Cardiac fibroblast (primary cell): ENCODE measurements at regions not wholly inside any gene's neighbourhood (a gene's known extent, or its start where the extent isn't known, plus 50 kb on each side); places are given as distances from the start of the nearest gene placed in this dataset.

ENCODE experiments used
- DNase-seq, 2 donors: peaks; one replicate each; pipeline versions ENCODE4 v3.0.0 to v3.0.0-alpha.2; 2010; ENCODE audit warnings: low read depth in 2 of 2
- H3K4me3 ChIP-seq, 2 donors: replicated peaks in 1 of 2; 1 replicate in 1 of 2; 2 replicates in 1 of 2; pipeline ENCODE4 v1.5.1; 2011; ENCODE audit warnings: low read depth in 2 of 2, low read length in 2 of 2, mild to moderate bottlenecking in 2 of 2, moderate library complexity in 1 of 2
- TF ChIP-seq, protein P1 (sequence below): IDR thresholded peaks from one replicate; pipeline ENCODE4 v1.5.1; 2011; ENCODE audit warnings: low read depth, mild to moderate bottlenecking, low read length, inconsistent platforms

DNA sequence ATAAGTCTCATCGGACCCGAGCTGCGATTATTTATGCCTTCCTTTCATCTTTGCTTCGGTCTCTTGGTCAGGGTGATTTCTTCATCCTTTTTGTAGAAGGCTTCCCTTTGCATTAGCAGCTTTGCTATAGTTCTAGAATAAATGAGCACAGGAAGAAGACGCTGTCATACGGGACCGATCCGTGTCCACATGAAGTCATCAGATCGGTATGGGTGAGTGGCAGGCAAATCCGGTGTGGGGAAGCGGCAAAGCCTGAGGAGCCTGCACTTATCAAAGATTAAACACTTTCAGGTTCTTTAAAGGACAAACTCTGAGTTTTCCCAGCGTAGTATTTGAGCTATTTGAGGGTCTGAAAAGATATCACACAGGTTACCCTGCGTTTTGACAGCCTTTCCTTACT is 119.3 kb downstream of the IRS2 start:
- TF ChIP-seq, protein P1, sequence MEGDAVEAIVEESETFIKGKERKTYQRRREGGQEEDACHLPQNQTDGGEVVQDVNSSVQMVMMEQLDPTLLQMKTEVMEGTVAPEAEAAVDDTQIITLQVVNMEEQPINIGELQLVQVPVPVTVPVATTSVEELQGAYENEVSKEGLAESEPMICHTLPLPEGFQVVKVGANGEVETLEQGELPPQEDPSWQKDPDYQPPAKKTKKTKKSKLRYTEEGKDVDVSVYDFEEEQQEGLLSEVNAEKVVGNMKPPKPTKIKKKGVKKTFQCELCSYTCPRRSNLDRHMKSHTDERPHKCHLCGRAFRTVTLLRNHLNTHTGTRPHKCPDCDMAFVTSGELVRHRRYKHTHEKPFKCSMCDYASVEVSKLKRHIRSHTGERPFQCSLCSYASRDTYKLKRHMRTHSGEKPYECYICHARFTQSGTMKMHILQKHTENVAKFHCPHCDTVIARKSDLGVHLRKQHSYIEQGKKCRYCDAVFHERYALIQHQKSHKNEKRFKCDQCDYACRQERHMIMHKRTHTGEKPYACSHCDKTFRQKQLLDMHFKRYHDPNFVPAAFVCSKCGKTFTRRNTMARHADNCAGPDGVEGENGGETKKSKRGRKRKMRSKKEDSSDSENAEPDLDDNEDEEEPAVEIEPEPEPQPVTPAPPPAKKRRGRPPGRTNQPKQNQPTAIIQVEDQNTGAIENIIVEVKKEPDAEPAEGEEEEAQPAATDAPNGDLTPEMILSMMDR: no peak
- H3K4me3 ChIP-seq: no peak overlapping the region

DNA sequence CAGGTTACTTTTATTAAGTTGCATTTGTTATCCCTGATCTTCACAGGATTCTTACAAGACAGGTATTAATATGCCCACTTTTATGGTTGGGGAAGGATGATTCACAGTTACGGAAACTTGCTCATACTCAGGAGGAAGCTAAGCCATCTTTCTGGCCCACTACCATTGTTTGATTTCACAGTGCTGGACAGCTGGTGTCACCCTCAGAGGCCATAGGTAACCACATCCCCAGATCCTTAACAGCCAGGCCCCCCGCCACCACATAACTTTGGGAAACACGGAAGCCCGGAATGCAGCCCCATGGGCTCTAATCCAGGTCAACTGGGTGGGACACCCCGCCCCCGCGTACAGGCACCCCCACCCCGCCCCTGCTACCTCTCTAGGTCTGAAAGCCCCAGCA is 119.7 kb downstream of the IRS2 start:
- no peak overlapping the region for H3K4me3 ChIP-seq
- TF ChIP-seq, protein P1: no peak
- DNase-seq: no peak

More for the DNA sequence above, 119.3 kb downstream of the IRS2 start:
- peak; percentile 34 to 62 for DNase-seq

DNA sequence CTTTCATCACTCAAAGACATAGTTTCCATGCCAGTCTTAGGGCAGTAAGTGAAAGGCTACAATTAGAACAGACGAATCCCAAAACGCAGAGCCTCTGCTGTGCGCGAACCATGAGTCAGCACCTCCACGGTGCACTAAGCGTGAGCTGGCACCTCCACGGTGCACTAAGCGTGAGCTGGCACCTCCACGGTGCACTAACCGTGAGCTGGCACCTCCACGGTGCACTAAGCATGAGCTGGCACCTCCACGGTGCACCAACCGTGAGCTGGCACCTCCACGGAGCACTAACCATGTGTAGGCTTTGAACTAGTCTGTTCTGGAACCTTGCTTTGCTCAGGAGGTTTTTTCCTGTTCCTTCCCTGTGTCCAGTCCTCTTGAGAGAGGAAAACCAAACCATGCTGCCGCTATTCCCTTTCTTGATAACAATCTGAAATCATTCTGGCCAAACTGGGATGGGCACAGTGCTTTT is 120.6 kb downstream of the IRS2 start:
- TF ChIP-seq, protein P1: no peak
- no peak overlapping the region for H3K4me3 ChIP-seq
- DNase-seq: no peak

DNA sequence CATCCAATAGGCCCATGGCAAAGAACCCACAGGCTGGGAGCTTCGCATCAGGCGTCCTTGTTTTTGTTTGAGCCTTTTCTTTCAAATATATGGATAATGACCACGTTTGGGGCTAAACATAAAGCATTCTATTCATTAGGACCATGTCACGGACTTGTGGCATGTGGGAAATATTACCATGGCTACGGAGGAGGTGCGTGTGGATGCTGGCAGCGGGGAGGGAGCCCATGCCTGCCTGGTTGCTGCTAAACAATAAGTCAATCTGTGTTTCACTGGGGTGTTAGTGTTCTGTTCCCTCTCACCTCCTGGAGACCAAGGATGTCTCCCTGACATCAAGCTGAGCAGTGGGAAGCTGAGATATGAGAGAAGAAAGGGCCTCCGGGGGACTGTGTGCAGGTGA is 121.1 kb downstream of the IRS2 start:
- TF ChIP-seq, protein P1: no peak
- DNase-seq: no peak
- H3K4me3 ChIP-seq: no peak overlapping the region

DNA sequence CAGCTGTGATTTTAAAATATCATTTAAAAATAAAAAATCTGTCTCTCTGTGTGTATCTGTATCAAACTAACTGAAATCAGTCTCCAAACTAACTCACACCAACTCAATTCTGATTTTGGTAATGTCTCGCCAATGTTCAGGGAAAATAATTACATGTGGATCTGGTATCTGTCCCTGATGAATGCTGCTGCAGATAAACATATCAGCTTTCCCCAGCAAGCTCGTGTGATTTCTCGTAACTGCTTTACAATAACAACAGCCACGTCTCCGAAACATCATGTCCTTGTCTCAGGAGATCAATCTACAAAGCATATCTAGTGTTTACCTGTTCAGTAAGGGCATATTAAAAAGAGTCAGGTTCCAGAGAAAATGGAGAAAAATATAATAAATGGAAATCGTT is 129.0 kb downstream of the IRS2 start:
- DNase-seq: peak in 1 of 2 donors; percentile 21
- TF ChIP-seq, protein P1: no peak
- no peak overlapping the region for H3K4me3 ChIP-seq

DNA sequence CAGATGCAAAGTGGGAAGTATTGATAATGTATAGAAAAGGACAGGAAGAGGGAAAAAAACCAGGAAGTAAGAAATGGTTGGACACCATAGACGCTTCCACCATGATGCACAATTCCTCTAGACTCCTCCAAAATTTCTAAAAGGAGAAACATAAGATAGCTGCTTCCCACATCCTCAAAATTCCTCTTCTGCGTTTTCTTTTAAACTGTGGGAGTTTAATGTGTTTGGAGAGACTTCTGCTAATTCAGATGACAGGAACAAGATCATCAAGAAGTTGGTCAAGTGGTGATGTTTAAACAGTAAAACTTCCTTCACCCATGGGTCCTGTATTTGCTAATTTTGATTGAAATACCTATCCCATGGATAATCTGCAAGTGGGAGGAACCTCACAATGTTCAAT is 130.2 kb downstream of the IRS2 start:
- DNase-seq: no peak
- TF ChIP-seq, protein P1: no peak
- no peak overlapping the region for H3K4me3 ChIP-seq

DNA sequence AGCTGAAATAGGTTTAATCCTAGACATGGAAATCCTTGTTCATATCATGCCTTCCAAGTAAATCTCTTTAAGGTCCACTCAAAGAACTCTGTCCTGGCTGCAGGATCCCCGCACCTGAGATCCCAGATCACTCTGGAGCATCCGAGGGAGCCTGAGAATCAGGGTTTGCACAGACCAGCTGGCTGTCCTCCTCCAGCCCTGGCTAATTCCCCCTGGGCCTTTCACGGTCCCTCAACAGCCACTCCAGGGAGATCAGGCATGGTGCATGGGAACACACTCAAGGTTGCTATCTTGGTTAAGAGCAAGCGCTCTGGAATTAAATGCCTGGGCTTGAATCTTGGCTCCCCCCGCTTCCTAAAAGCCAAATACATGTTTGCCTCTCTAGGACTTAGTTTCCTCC is 130.8 kb downstream of the IRS2 start:
- H3K4me3 ChIP-seq: no peak overlapping the region
- TF ChIP-seq, protein P1: no peak
- no peak for DNase-seq
